Lower leg skin (tissue), 3 donors: ENCODE measurements at regions not wholly inside any gene's neighbourhood (a gene's known extent, or its start where the extent isn't known, plus 50 kb on each side); places are given as distances from the start of the nearest gene placed in this dataset.

Experiments
- CTCF ChIP-seq, 3 donors: fragments of 450-650 bp; IDR thresholded peaks; one replicate each; pipeline ENCODE4 v1.5.1; 2016; ENCODE audit warnings: antibody characterized with exemption in 3 of 3, mild to moderate bottlenecking in 3 of 3, moderate library complexity in 2 of 3
- POLR2A ChIP-seq, 2 donors: fragments of 450-650 bp; IDR thresholded peaks; one replicate each; pipeline ENCODE4 v1.6.1; 2016 to 2017; ENCODE audit warnings: antibody characterized with exemption in 2 of 2, mild to moderate bottlenecking in 1 of 2, moderate library complexity in 1 of 2

- no peak for TF ChIP-seq CTCF (IDR thresholded peaks at IDR 0.05)
- no peak for TF ChIP-seq POLR2A (IDR thresholded peaks at IDR 0.05)
Observed at GRCh38 chr3:102237181-102237580, 197.6 kb upstream of the ZPLD1 start.
